Left lung (tissue), 4 donors: ENCODE measurements at regions not wholly inside any gene's neighbourhood (a gene's known extent, or its start where the extent isn't known, plus 50 kb on each side); places are given as distances from the start of the nearest gene placed in this dataset.

Source experiments
- ATAC-seq: fragments of 200-7000 bp; cut with Tn5 transposase; one replicate; pipeline ENCODE4 v1.9.1; 2020; ENCODE audit warnings: moderate library complexity
- DNase-seq, 4 donors: peaks; one replicate each; pipeline ENCODE4 v3.0.0-alpha.2; 2013 to 2020
- H3K27ac ChIP-seq, 2 donors: fragments of 200-600 bp; sonication (generic) in 1 of 2; one replicate each; pipeline versions ENCODE4 v1.5.0 to v1.8.0; 2020 to 2021
- H3K27me3 ChIP-seq, 2 donors: fragments of 200-600 bp; sonication (generic) in 1 of 2; one replicate each; pipeline versions ENCODE4 v1.5.0 to v1.8.0; 2020 to 2021
- H3K36me3 ChIP-seq, 2 donors: fragments of 200-600 bp; sonication (generic) in 1 of 2; one replicate each; pipeline versions ENCODE4 v1.5.0 to v1.8.0; 2020 to 2021
- H3K4me1 ChIP-seq, 2 donors: fragments of 200-600 bp; one replicate each; pipeline ENCODE4 v1.8.0; 2021
- H3K4me3 ChIP-seq, 2 donors: fragments of 200-600 bp; sonication (generic) in 1 of 2; one replicate each; pipeline versions ENCODE4 v1.5.0 to v1.8.0; 2020 to 2021; ENCODE audit warnings: mild to moderate bottlenecking in 1 of 2
- H3K9me3 ChIP-seq, 2 donors: fragments of 200-600 bp; sonication (generic) in 1 of 2; one replicate each; pipeline versions ENCODE4 v1.5.0 to v1.8.0; 2020 to 2021
- intact Hi-C, 2 donors: fragments of 100-400 bp; cut with DNase I; formaldehyde crosslinking; loops; one replicate each; pipeline versions ENCODE4 v1.11.2 to v1.14.2; 2022
- TF ChIP-seq, protein P1 (sequence below), 2 donors: fragments of 200-600 bp; sonication (generic) in 1 of 2; IDR thresholded peaks; one replicate each; pipeline versions ENCODE4 v1.5.0 to v1.8.0; 2021; ENCODE audit warnings: antibody characterized with exemption in 2 of 2
- donor health status: DM: no; HTN: yes; CAD: no.
- donor health status: DM: no; HTN: no; CAD: no.

DNA sequence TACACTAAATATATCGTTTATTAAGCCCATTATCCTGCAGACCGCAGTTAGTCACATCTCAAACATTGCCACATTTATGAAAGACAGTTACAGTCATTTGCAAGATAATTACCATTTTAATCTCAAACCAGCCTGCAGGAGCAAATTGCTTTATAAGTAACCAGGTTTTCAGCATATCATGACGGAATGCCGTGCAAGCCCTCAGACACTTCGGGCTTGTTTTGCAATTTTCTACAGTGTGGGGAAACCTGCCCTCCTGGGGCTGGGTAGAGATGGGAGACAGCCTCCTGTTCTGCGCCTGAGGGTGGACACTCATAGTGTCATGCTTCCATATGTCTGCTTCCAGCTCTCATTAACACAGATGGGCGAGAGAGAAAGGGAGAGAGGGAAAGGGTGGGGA lies 563.9 kb downstream of the NPHP4 start:
- no peak overlapping the region for H3K27ac ChIP-seq
- ATAC-seq (no peak), DNase-seq (no peak)
- H3K4me3 ChIP-seq, result no peak overlapping the region
- peaks cover 0 to 96% of the 10 kb centered on the region in 2 donors for H3K27me3 ChIP-seq
- no peaks in the 10 kb centered on the region for H3K4me1 ChIP-seq
- intact Hi-C loops, result no loop called here
- no peaks in the 10 kb centered on the region for H3K9me3 ChIP-seq
- TF ChIP-seq, protein P1, sequence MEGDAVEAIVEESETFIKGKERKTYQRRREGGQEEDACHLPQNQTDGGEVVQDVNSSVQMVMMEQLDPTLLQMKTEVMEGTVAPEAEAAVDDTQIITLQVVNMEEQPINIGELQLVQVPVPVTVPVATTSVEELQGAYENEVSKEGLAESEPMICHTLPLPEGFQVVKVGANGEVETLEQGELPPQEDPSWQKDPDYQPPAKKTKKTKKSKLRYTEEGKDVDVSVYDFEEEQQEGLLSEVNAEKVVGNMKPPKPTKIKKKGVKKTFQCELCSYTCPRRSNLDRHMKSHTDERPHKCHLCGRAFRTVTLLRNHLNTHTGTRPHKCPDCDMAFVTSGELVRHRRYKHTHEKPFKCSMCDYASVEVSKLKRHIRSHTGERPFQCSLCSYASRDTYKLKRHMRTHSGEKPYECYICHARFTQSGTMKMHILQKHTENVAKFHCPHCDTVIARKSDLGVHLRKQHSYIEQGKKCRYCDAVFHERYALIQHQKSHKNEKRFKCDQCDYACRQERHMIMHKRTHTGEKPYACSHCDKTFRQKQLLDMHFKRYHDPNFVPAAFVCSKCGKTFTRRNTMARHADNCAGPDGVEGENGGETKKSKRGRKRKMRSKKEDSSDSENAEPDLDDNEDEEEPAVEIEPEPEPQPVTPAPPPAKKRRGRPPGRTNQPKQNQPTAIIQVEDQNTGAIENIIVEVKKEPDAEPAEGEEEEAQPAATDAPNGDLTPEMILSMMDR (IDR thresholded peaks at IDR 0.05), result no peak
- H3K36me3 ChIP-seq, result no peaks in the 10 kb centered on the region

DNA sequence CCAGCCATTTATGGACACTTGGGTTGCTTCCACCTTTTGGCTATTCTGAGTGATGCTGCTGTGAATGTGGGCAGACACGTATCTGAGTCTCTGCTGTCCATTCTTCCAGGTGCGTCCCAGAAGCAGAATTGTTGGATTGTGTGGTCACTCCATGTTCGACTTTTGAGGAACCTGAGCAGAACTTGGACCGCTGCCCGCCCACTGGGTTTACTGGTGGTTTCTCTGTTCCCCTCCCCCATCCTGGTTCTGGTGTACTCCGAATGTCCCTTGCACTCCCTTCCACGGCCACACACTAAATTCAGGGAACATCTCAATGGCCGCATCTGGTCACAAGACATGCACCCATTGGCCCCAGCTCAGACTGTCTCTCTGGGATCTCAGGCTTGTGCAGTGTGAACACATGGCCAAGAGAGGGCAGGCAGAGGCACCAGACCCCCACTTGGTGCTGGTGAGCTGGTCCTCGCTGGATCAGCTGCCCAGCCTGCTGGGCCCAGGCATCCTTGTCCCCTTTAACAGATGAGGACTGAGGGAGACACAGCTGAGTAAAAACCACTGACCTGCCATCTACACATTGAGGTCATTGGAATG lies 565.1 kb downstream of the NPHP4 start:
- no peak overlapping the region for H3K4me3 ChIP-seq
- TF ChIP-seq, protein P1 (IDR thresholded peaks at IDR 0.05), result no peak
- no peaks in the 10 kb centered on the region for H3K9me3 ChIP-seq
- DNase-seq (no peak), ATAC-seq (no peak)
- intact Hi-C loops, result no loop called here
- no peaks in the 10 kb centered on the region for H3K36me3 ChIP-seq
- H3K27ac ChIP-seq, result no peak overlapping the region
- no peaks in the 10 kb centered on the region for H3K4me1 ChIP-seq
- peaks cover 0 to 96% of the 10 kb centered on the region in 2 donors for H3K27me3 ChIP-seq

DNA sequence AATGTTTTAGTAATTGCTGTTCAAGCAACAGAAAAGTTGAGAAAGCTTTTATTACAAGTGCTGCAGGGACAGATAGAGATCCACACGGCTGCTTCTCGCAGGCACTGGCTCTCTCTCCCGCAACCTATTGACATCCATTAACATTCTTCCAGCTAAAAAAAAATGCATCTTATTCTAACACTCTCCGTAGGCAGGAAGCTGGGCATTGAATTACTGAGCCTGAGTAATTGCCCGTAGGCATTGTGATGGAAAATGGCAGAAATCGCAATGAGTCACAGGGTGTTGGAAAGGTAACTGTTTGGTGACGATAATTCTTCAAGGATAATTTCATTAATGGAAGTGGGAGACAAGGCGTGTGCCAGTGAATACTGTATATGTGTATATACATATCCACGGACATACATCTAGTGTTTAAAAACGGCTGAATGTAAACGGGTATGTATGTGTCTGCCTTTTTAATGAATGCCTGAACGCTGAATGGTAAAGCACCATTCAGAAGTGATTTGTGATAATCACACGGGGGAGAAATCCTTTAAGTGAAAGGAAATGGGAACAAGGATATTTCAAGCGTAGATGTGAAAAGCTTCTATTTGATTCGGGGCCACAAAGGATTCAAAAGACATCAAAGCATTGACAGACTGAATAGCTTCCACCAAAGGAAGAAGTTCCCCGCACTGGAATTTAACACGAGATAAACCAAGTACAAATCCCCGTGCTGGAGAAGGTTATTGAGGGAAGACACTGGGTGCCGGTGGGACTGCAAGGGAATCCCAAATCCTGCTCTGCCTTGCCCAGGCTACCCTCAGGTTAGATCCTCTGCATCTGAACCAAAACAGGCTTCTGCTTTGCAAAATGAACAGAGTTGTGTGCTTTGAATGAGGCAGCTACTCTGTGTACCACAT lies 567.2 kb downstream of the NPHP4 start:
- Histone ChIP-seq H3K4me3 (no peak overlapping the region), H3K4me1 (no peaks in the 10 kb centered on the region), H3K27ac (no peak overlapping the region), H3K9me3 (no peaks in the 10 kb centered on the region), H3K36me3 (no peaks in the 10 kb centered on the region), H3K27me3 (peaks cover 0 to 87% of the 10 kb centered on the region in 2 donors)
- DNase-seq (no peak), ATAC-seq (no peak)
- intact Hi-C loops, result no loop called here
- TF ChIP-seq, protein P1 (IDR thresholded peaks at IDR 0.05), result no peak

DNA sequence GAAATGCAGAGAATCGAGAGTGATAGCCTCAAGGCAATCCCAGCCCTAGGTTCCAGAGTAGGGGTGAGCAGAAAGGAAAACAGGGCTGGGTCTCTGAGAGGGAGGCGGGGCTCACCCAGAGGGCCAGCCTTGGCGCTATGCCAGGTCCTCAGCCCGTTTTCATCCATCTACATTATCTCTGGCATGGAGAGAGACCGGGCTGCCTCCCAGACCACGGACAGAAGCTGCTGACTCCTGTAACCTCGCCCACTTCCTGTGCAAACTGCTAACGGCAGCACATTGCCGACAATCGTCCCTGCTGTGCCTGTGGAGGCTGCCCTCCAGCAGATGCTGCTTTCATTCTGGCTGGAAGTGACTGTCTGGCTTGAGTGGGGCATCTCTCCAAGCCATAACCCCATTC lies 569.1 kb downstream of the NPHP4 start:
- TF ChIP-seq, protein P1 (IDR thresholded peaks at IDR 0.05), result no peak
- peak in 1 of 4 donors; percentile 7 for DNase-seq
- Histone ChIP-seq H3K4me3 (no peak overlapping the region), H3K4me1 (no peaks in the 10 kb centered on the region), H3K36me3 (no peaks in the 10 kb centered on the region), H3K27ac (no peak overlapping the region), H3K9me3 (no peaks in the 10 kb centered on the region), H3K27me3 (peaks cover 0 to 72% of the 10 kb centered on the region in 2 donors)
- no peak for ATAC-seq
- intact Hi-C loops, result no loop called here

DNA sequence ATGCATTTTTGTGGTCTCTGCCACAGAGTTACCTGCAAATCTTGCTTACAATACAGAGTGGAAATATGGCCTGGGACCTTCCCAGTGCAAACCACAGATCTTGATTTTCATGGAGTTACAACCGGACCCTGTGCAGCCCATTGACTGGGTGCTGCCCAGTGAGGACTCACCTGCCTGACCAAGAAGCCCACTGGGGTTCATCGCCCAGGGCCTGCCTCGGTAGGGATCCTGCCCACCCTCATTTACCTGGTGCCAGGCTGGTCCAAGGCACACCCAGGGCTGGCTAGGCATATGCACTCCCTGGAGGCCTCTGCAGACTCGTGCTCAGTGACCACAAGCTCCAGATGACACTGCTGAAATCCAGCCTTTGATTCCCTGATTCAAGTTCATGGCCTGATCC lies 572.7 kb downstream of the NPHP4 start:
- ATAC-seq (no peak), DNase-seq (no peak)
- Histone ChIP-seq H3K27me3 (peaks cover 0 to 35% of the 10 kb centered on the region in 2 donors), H3K4me3 (no peak overlapping the region), H3K36me3 (no peaks in the 10 kb centered on the region), H3K4me1 (no peaks in the 10 kb centered on the region), H3K9me3 (no peaks in the 10 kb centered on the region), H3K27ac (no peak overlapping the region)
- TF ChIP-seq, protein P1 (IDR thresholded peaks at IDR 0.05), result no peak
- intact Hi-C loops, result no loop called here
